Activated T-cell treated with anti-CD3 and anti-CD28 coated beads, Interleukin-2, amount 50 U/mL, for 4 hours (primary cell): ENCODE measurements at regions not wholly inside any gene's neighbourhood (a gene's known extent, or its start where the extent isn't known, plus 50 kb on each side); places are given as distances from the start of the nearest gene placed in this dataset.

ENCODE experiments used
- ATAC-seq, 2 donors: fragments of 200-7000 bp; cut with Tn5 transposase; one replicate each; pipeline ENCODE4 v1.10.0; 2021
- DNase-seq: peaks from one replicate; pipeline ENCODE4 v3.0.0-alpha.2; 2020
- H3K27me3 Mint-ChIP-seq: one replicate; pipeline ENCODE4 v1.8.0; 2021; ENCODE audit warnings: low read depth, mixed read lengths
- H3K36me3 Mint-ChIP-seq: one replicate; pipeline ENCODE4 v1.8.0; 2022; ENCODE audit warnings: mixed read lengths; ENCODE audit not compliant: insufficient read depth
- H3K4me1 Mint-ChIP-seq: one replicate; pipeline ENCODE4 v1.8.0; 2021; ENCODE audit warnings: low read depth, mixed read lengths
- H3K4me3 Mint-ChIP-seq: one replicate; pipeline ENCODE4 v1.8.0; 2021; ENCODE audit warnings: mild to moderate bottlenecking, moderate library complexity, mixed read lengths
- H3K9me3 Mint-ChIP-seq: one replicate; pipeline ENCODE4 v1.8.0; 2021; ENCODE audit warnings: mixed read lengths

- Mint-ChIP-seq H3K27me3 (no peaks in the 10 kb centered on the region), H3K4me1 (no peaks in the 10 kb centered on the region), H3K36me3 (no peaks in the 10 kb centered on the region), H3K4me3 (no peak overlapping the region), H3K9me3 (no peaks in the 10 kb centered on the region)
- ATAC-seq (no peak), DNase-seq (no peak)
These were observed 205.0 kb upstream of the DDHD1 start for GRCh38 chr14:53358166-53358565.

- no peak for DNase-seq
- Mint-ChIP-seq H3K27me3 (no peaks in the 10 kb centered on the region), H3K4me3 (no peak overlapping the region), H3K36me3 (no peaks in the 10 kb centered on the region), H3K9me3 (no peaks in the 10 kb centered on the region), H3K4me1 (no peaks in the 10 kb centered on the region)
- ATAC-seq: no peak
These were observed 203.4 kb upstream of the DDHD1 start for GRCh38 chr14:53356361-53357150.

GRCh38 chr14:53355581-53356112, 202.5 kb upstream of the DDHD1 start:
- ATAC-seq: no peak
- Mint-ChIP-seq H3K9me3 (no peaks in the 10 kb centered on the region), H3K27me3 (no peaks in the 10 kb centered on the region), H3K4me3 (no peak overlapping the region), H3K36me3 (no peaks in the 10 kb centered on the region), H3K4me1 (no peaks in the 10 kb centered on the region)
- DNase-seq: no peak

GRCh38 chr14:53354336-53354735, 201.2 kb upstream of the DDHD1 start:
- ATAC-seq (no peak), DNase-seq (no peak)
- Mint-ChIP-seq H3K9me3 (no peaks in the 10 kb centered on the region), H3K27me3 (no peaks in the 10 kb centered on the region), H3K4me3 (no peak overlapping the region), H3K4me1 (no peaks in the 10 kb centered on the region), H3K36me3 (no peaks in the 10 kb centered on the region)

- no peak for DNase-seq
- Mint-ChIP-seq H3K9me3 (no peaks in the 10 kb centered on the region), H3K4me1 (no peaks in the 10 kb centered on the region), H3K4me3 (no peak overlapping the region), H3K36me3 (no peaks in the 10 kb centered on the region), H3K27me3 (no peaks in the 10 kb centered on the region)
- ATAC-seq: no peak
These were observed 197.7 kb upstream of the DDHD1 start for GRCh38 chr14:53350866-53351265.

- Mint-ChIP-seq H3K27me3 (no peaks in the 10 kb centered on the region), H3K4me3 (no peak overlapping the region), H3K9me3 (no peaks in the 10 kb centered on the region), H3K36me3 (no peaks in the 10 kb centered on the region), H3K4me1 (no peaks in the 10 kb centered on the region)
- DNase-seq (no peak), ATAC-seq (no peak)
These were observed 197.3 kb upstream of the DDHD1 start for GRCh38 chr14:53350429-53350828.

- H3K36me3 Mint-ChIP-seq: no peaks in the 10 kb centered on the region
- ATAC-seq: no peak
- H3K9me3 Mint-ChIP-seq: no peaks in the 10 kb centered on the region
- no peak for DNase-seq
- H3K4me3 Mint-ChIP-seq: no peak overlapping the region
- no peaks in the 10 kb centered on the region for H3K27me3 Mint-ChIP-seq
- no peaks in the 10 kb centered on the region for H3K4me1 Mint-ChIP-seq
These were observed 193.9 kb upstream of the DDHD1 start for GRCh38 chr14:53346988-53347387.

GRCh38 chr14:53341324-53341723, 188.2 kb upstream of the DDHD1 start:
- Mint-ChIP-seq H3K36me3 (no peaks in the 10 kb centered on the region), H3K9me3 (no peaks in the 10 kb centered on the region), H3K4me3 (no peak overlapping the region), H3K4me1 (no peaks in the 10 kb centered on the region), H3K27me3 (no peaks in the 10 kb centered on the region)
- DNase-seq: no peak
- ATAC-seq: no peak

GRCh38 chr14:53338192-53338591, 185.1 kb upstream of the DDHD1 start:
- Mint-ChIP-seq H3K36me3 (no peaks in the 10 kb centered on the region), H3K27me3 (no peaks in the 10 kb centered on the region), H3K4me1 (no peaks in the 10 kb centered on the region), H3K9me3 (no peaks in the 10 kb centered on the region), H3K4me3 (no peak overlapping the region)
- DNase-seq (no peak), ATAC-seq (no peak)

GRCh38 chr14:53336729-53337128, 183.6 kb upstream of the DDHD1 start:
- no peaks in the 10 kb centered on the region for H3K4me1 Mint-ChIP-seq
- H3K36me3 Mint-ChIP-seq: no peaks in the 10 kb centered on the region
- H3K9me3 Mint-ChIP-seq: no peaks in the 10 kb centered on the region
- DNase-seq (no peak), ATAC-seq (no peak)
- H3K4me3 Mint-ChIP-seq: no peak overlapping the region
- H3K27me3 Mint-ChIP-seq: no peaks in the 10 kb centered on the region

- no peak for ATAC-seq
- DNase-seq: no peak
- no peaks in the 10 kb centered on the region for H3K9me3 Mint-ChIP-seq
- H3K4me3 Mint-ChIP-seq: no peak overlapping the region
- no peaks in the 10 kb centered on the region for H3K36me3 Mint-ChIP-seq
- H3K27me3 Mint-ChIP-seq: no peaks in the 10 kb centered on the region
- no peaks in the 10 kb centered on the region for H3K4me1 Mint-ChIP-seq
These were observed 180.7 kb upstream of the DDHD1 start for GRCh38 chr14:53333809-53334208.

GRCh38 chr14:53331921-53332320, 178.8 kb upstream of the DDHD1 start:
- H3K4me1 Mint-ChIP-seq: no peaks in the 10 kb centered on the region
- H3K27me3 Mint-ChIP-seq: no peaks in the 10 kb centered on the region
- ATAC-seq (no peak), DNase-seq (no peak)
- H3K36me3 Mint-ChIP-seq: peaks cover 4% of the 10 kb centered on the region
- no peaks in the 10 kb centered on the region for H3K9me3 Mint-ChIP-seq
- H3K4me3 Mint-ChIP-seq: no peak overlapping the region

- Mint-ChIP-seq H3K9me3 (no peaks in the 10 kb centered on the region), H3K27me3 (no peaks in the 10 kb centered on the region), H3K36me3 (peaks cover 4% of the 10 kb centered on the region), H3K4me1 (no peaks in the 10 kb centered on the region), H3K4me3 (no peak overlapping the region)
- DNase-seq: no peak
- peak; percentile 90 to 97 for ATAC-seq
These were observed 178.1 kb upstream of the DDHD1 start for GRCh38 chr14:53331247-53331646.

GRCh38 chr14:53330441-53330840, 177.3 kb upstream of the DDHD1 start:
- DNase-seq: no peak
- no peak for ATAC-seq
- Mint-ChIP-seq H3K27me3 (no peaks in the 10 kb centered on the region), H3K36me3 (peaks cover 4% of the 10 kb centered on the region), H3K9me3 (no peaks in the 10 kb centered on the region), H3K4me1 (no peaks in the 10 kb centered on the region), H3K4me3 (no peak overlapping the region)

GRCh38 chr14:53328841-53329240, 175.7 kb upstream of the DDHD1 start:
- H3K4me1 Mint-ChIP-seq: no peaks in the 10 kb centered on the region
- H3K4me3 Mint-ChIP-seq: no peak overlapping the region
- DNase-seq (no peak), ATAC-seq (no peak)
- no peaks in the 10 kb centered on the region for H3K27me3 Mint-ChIP-seq
- H3K36me3 Mint-ChIP-seq: peaks cover 4% of the 10 kb centered on the region
- no peaks in the 10 kb centered on the region for H3K9me3 Mint-ChIP-seq
